ENCODE measurements at regions not wholly inside any gene's neighbourhood (a gene's known extent, or its start where the extent isn't known, plus 50 kb on each side); places are given as distances from the start of the nearest gene placed in this dataset.

DNA sequence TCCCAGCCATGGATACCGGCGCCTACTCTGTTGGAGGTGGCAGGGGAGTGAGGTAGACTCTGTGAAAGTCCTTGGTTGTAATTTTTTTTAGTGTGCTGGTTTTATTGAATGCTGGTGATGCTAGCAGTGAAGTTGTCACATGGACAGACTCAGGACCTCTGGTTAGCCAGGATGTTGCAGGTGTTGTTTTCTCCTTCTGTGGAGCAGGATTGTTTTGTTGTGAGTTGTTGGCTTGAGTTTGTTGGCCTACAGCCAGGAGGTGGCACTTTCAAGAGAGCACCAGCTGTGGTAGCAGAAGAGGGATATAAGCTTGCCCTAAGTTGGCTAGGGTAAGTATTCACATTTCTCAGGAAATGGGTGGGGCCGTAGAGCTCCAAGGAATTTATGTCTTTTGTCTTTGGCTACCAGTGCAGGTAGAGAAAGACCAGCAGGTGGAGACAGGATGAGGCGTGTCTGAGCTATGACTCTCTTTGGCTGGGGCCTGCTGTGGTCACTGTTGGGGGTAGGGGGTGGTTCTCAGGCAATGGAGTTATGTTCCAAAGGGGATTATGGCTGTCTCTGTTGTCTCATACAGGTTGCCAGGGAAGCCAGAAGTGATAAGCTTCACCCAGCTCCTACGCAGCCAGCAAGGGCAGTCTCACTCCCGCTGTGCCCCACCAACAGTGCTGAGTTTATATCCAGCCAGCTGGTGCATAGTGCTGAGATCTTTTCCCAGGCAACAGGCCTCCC lies 248.7 kb downstream of the TAF11L14 start:
- TF ChIP-seq, protein P1, sequence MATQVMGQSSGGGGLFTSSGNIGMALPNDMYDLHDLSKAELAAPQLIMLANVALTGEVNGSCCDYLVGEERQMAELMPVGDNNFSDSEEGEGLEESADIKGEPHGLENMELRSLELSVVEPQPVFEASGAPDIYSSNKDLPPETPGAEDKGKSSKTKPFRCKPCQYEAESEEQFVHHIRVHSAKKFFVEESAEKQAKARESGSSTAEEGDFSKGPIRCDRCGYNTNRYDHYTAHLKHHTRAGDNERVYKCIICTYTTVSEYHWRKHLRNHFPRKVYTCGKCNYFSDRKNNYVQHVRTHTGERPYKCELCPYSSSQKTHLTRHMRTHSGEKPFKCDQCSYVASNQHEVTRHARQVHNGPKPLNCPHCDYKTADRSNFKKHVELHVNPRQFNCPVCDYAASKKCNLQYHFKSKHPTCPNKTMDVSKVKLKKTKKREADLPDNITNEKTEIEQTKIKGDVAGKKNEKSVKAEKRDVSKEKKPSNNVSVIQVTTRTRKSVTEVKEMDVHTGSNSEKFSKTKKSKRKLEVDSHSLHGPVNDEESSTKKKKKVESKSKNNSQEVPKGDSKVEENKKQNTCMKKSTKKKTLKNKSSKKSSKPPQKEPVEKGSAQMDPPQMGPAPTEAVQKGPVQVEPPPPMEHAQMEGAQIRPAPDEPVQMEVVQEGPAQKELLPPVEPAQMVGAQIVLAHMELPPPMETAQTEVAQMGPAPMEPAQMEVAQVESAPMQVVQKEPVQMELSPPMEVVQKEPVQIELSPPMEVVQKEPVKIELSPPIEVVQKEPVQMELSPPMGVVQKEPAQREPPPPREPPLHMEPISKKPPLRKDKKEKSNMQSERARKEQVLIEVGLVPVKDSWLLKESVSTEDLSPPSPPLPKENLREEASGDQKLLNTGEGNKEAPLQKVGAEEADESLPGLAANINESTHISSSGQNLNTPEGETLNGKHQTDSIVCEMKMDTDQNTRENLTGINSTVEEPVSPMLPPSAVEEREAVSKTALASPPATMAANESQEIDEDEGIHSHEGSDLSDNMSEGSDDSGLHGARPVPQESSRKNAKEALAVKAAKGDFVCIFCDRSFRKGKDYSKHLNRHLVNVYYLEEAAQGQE (IDR thresholded peaks at IDR 0.05; ENCODE audit: insufficient replicate concordance, low read depth), result no peak
- no peak for TF ChIP-seq POLR2AphosphoS5 (IDR thresholded peaks at IDR 0.05; ENCODE audit: low read depth)

Measured in HL-60 (cell line).